Ovary (tissue), 7 donors: ENCODE measurements at regions not wholly inside any gene's neighbourhood (a gene's known extent, or its start where the extent isn't known, plus 50 kb on each side); places are given as distances from the start of the nearest gene placed in this dataset.

ENCODE experiments used
- DNase-seq, 5 donors: peaks; one replicate each; pipeline ENCODE4 v3.0.0-alpha.2; 2019 to 2020
- H3K27ac ChIP-seq, 2 donors: fragments of 200-600 bp; one replicate each; pipeline versions ENCODE4 v1.5.1 to v1.8.0; 2019 to 2022
- H3K27me3 ChIP-seq: fragments of 200-600 bp; one replicate; pipeline ENCODE4 v1.8.0; 2022
- H3K36me3 ChIP-seq: fragments of 200-600 bp; sonication (generic); one replicate; pipeline ENCODE4 v1.5.1; 2019
- H3K4me1 ChIP-seq: one replicate; pipeline ENCODE4 v1.8.1; 2013; ENCODE audit warnings: mild to moderate bottlenecking, moderate library complexity; ENCODE audit not compliant: insufficient read depth
- H3K4me3 ChIP-seq: fragments of 200-600 bp; sonication (generic); one replicate; pipeline ENCODE4 v1.5.1; 2017
- H3K9me3 ChIP-seq, 2 donors: fragments of 200-600 bp in 1 of 2; sonication (generic) in 1 of 2; one replicate each; pipeline versions ENCODE4 v1.5.1 to v1.8.1; 2013 to 2019; ENCODE audit warnings: mild to moderate bottlenecking in 1 of 2, moderate library complexity in 1 of 2
- EP300 ChIP-seq: sonication (generic); formaldehyde crosslinking; IDR thresholded peaks from one replicate; pipeline ENCODE4 v1.6.1; 2017; ENCODE audit warnings: antibody characterized with exemption
- POLR2A ChIP-seq: fragments of 450-650 bp; IDR thresholded peaks from one replicate; pipeline ENCODE4 v1.6.1; 2017; ENCODE audit warnings: antibody characterized with exemption, mild to moderate bottlenecking, moderate library complexity
- WGBS, 3 donors: extraction: QIAGEN DNeasy Blood & Tissue Kit in 1 of 3; methylation state at CpG; one replicate each; pipeline versions ENCODE4 v1.1.5 to v1.1.7; 2013 to 2017; 5-methylcytosine and 5-hydroxymethylcytosine counted together
- intact Hi-C, 4 donors: fragments of 100-400 bp; cut with DNase I; formaldehyde crosslinking; loops; one replicate each; pipeline versions ENCODE4 v1.11.0 to v1.15.1; 2022 to 2023
- TF ChIP-seq, protein P1 (sequence below), 3 donors: fragments of 450-650 bp in 2 of 3; fragments of 200-600 bp in 1 of 3; IDR thresholded peaks; one replicate each; pipeline versions ENCODE4 v1.5.1 to v1.8.0; 2016 to 2022; ENCODE audit warnings: antibody characterized with exemption in 3 of 3, mild to moderate bottlenecking in 1 of 3
- donor health status: DM: no; HTN: no; CAD: no; lungs with moderate emphysema.
- donor health status: DM: no; HTN: no; CAD: no.
- donor health status: Bipolar disorder and iron deficiency.
- donor health status: DM: no; HTN: no; CAD: no.
- donor health status: DM: yes; HTN: yes; CAD: no.

DNA sequence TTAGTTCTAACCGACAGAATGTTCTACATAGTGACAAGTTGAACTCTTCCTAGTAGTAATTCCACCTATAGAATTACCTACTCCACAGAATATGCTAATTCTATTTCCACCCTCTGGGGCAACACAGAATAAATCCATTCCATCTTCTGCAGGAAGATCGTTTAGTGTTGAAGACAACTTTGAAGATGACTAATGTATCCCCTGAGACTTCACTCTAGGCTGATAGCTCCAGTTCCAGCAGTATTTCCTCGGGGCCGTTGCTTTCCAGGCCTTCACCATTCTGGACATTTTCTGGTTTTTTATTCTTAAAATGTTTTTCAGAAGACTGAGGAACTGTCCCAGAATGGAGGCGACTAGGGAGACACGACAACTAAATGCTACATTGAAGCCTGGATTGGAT lies 61.0 kb upstream of the CSF1 start:
- Histone ChIP-seq H3K4me3 (no peak overlapping the region), H3K4me1 (no peaks in the 10 kb centered on the region), H3K27me3 (no peaks in the 10 kb centered on the region), H3K9me3 (no peaks in the 10 kb centered on the region), H3K27ac (no peak overlapping the region), H3K36me3 (no peaks in the 10 kb centered on the region)
- 55 to 70% (median 67%) methylated on average over 6 of the region's 6 CpGs for WGBS, 3 donors
- intact Hi-C loops: no loop called here
- no peak for DNase-seq
- TF ChIP-seq POLR2A (no peak), EP300 (no peak)
- TF ChIP-seq, protein P1, sequence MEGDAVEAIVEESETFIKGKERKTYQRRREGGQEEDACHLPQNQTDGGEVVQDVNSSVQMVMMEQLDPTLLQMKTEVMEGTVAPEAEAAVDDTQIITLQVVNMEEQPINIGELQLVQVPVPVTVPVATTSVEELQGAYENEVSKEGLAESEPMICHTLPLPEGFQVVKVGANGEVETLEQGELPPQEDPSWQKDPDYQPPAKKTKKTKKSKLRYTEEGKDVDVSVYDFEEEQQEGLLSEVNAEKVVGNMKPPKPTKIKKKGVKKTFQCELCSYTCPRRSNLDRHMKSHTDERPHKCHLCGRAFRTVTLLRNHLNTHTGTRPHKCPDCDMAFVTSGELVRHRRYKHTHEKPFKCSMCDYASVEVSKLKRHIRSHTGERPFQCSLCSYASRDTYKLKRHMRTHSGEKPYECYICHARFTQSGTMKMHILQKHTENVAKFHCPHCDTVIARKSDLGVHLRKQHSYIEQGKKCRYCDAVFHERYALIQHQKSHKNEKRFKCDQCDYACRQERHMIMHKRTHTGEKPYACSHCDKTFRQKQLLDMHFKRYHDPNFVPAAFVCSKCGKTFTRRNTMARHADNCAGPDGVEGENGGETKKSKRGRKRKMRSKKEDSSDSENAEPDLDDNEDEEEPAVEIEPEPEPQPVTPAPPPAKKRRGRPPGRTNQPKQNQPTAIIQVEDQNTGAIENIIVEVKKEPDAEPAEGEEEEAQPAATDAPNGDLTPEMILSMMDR (IDR thresholded peaks at IDR 0.05): no peak

DNA sequence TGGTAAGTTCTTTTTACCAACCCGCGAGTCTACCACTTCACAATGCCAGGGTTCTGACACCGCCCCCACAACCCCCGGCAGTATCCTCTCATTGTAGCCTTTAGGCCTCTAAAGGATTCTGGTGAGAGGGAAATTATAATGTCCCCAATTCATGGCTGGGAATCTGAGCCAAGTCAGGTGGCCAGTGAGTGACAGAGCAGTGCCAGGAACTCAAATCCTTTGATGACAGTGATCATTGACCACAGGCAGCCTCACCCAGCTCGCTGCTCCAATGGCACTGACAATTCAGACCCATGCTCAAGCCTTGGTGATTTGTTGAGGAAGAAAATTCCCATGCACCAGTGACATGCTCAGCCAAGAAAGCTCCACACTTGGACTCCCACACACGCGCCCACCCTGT lies 63.4 kb upstream of the CSF1 start:
- intact Hi-C loops: no loop called here
- Histone ChIP-seq H3K27me3 (no peaks in the 10 kb centered on the region), H3K36me3 (no peaks in the 10 kb centered on the region), H3K4me1 (no peaks in the 10 kb centered on the region), H3K27ac (no peak overlapping the region), H3K4me3 (no peak overlapping the region), H3K9me3 (no peaks in the 10 kb centered on the region)
- WGBS, 3 donors: 86 to 91% (median 90%) methylated on average over 7 of the region's 7 CpGs
- no peak for DNase-seq
- TF ChIP-seq, protein P1 (IDR thresholded peaks at IDR 0.05): no peak
- no peak for TF ChIP-seq POLR2A
- no peak for TF ChIP-seq EP300

DNA sequence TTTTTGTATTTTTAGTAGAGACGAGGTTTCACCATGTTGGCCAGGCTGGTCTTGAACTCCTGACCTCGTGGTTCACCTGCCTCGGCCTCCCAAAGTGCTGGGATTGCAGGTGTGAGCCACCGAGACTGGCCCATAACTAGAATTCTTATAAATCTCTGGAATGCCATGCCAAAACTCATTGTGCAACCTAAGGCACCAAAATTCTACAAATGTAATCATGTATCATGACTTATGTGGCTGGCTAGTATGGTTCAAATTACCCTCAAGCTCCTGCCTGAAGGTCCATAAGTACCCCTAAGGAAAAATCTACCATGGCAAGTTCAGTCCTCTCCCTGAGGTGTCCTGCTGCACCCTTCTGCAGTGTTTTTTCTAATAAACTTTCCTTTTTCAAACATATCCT lies 63.8 kb upstream of the CSF1 start:
- no peaks in the 10 kb centered on the region for H3K4me1 ChIP-seq
- TF ChIP-seq POLR2A: no peak
- TF ChIP-seq, protein P1 (IDR thresholded peaks at IDR 0.05): no peak
- no peak for TF ChIP-seq EP300
- WGBS, 3 donors: 90 to 98% (median 93%) methylated on average over 4 of the region's 4 CpGs

DNA sequence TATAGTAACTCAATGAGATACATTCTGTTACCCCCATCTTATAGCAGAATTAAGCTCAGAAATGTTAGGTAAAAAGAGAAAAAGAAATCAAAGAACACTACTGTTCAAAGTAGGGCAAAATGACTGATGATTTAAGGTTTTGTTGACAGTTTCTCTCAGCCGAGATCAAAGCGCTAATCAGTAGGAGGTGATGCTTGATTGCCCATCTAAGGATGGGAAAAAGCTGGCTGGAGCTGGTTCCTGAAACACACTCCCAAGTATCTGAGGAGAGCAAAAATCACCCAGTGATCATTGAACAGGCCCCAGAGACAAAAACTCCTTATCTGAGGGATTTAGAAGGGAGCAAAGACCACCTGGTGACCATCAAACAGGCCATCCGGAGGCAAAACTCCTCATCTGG lies 64.5 kb upstream of the CSF1 start:
- Histone ChIP-seq H3K27ac (no peak overlapping the region), H3K36me3 (no peaks in the 10 kb centered on the region), H3K9me3 (no peaks in the 10 kb centered on the region), H3K4me1 (no peaks in the 10 kb centered on the region), H3K27me3 (no peaks in the 10 kb centered on the region), H3K4me3 (no peak overlapping the region)
- no peak for DNase-seq
- no peak for TF ChIP-seq POLR2A
- TF ChIP-seq EP300: no peak
- TF ChIP-seq, protein P1 (IDR thresholded peaks at IDR 0.05): no peak
- WGBS, 3 donors: 77 to 81% (median 79%) methylated on average over 3 of the region's 3 CpGs
- intact Hi-C loops: no loop called here

More for the DNA sequence above, 63.8 kb upstream of the CSF1 start:
- DNase-seq: no peak
- intact Hi-C loops: no loop called here
- Histone ChIP-seq H3K9me3 (no peaks in the 10 kb centered on the region), H3K36me3 (no peaks in the 10 kb centered on the region), H3K27me3 (no peaks in the 10 kb centered on the region), H3K4me3 (no peak overlapping the region), H3K27ac (no peak overlapping the region)

DNA sequence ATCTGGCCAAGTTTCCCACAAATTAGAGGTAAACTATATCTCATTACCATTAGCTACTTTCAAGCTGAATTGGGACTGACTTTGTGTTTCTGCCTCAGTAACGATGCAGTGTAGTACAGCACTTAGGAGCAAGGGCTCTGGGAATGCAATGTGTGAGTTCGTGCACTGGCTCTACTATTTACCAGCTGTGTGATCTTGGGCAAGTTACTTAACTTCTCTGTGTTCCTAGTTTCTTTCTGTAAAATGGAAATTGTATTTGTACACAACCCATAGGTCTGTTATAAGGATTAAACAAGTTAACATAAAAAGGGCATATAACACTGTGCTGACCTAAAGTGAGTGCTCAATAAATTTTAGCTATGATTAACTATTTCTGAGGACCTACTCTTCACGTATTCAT lies 65.0 kb upstream of the CSF1 start:
- Histone ChIP-seq H3K27ac (no peak overlapping the region), H3K4me1 (no peaks in the 10 kb centered on the region), H3K9me3 (no peaks in the 10 kb centered on the region), H3K36me3 (no peaks in the 10 kb centered on the region), H3K27me3 (no peaks in the 10 kb centered on the region), H3K4me3 (no peak overlapping the region)
- TF ChIP-seq, protein P1 (IDR thresholded peaks at IDR 0.05): no peak
- no peak for TF ChIP-seq EP300
- TF ChIP-seq POLR2A: no peak
- DNase-seq: no peak
- intact Hi-C loops: no loop called here
- 84 to 88% (median 87%) methylated on average over 3 of the region's 3 CpGs for WGBS, 3 donors
